ENCODE measurements at regions not wholly inside any gene's neighbourhood (a gene's known extent, or its start where the extent isn't known, plus 50 kb on each side); places are given as distances from the start of the nearest gene placed in this dataset.
"Not testable (repeated sequence)": the region's sequence is repeated elsewhere in the genome, so short reads cannot be mapped to it uniquely, and the experiment has no call there.

- DNase-seq (ENCODE audit: low read depth, low spot score) = no peak
- in situ Hi-C loops (cut with HindIII; ENCODE audit: low pct_unique_long_range_greater_than_20kb, low sequenced_read_pairs) = no loop called here
Measured at GRCh38 chr5:12193536-12193935, 289.3 kb upstream of the CTNND2 start.

GRCh38 chr5:12183003-12183402 is 278.8 kb upstream of the CTNND2 start:
- in situ Hi-C loops (cut with HindIII; ENCODE audit: low pct_unique_long_range_greater_than_20kb, low sequenced_read_pairs) = no loop called here
- DNase-seq (ENCODE audit: low read depth, low spot score) = no peak

GRCh38 chr5:12177851-12178250 is 273.6 kb upstream of the CTNND2 start:
- in situ Hi-C loops (cut with HindIII; ENCODE audit: low pct_unique_long_range_greater_than_20kb, low sequenced_read_pairs) = no loop called here
- no peak for DNase-seq (ENCODE audit: low read depth, low spot score)

GRCh38 chr5:12177225-12177624 is 273.0 kb upstream of the CTNND2 start:
- in situ Hi-C loops (cut with HindIII; ENCODE audit: low pct_unique_long_range_greater_than_20kb, low sequenced_read_pairs) = no loop called here
- no peak for DNase-seq (ENCODE audit: low read depth, low spot score)

- DNase-seq (ENCODE audit: low read depth, low spot score) = no peak
- in situ Hi-C loops (cut with HindIII; ENCODE audit: low pct_unique_long_range_greater_than_20kb, low sequenced_read_pairs) = no loop called here
Measured at GRCh38 chr5:12175914-12176585, 271.8 kb upstream of the CTNND2 start.

GRCh38 chr5:12174734-12175133 is 270.5 kb upstream of the CTNND2 start:
- in situ Hi-C loops (cut with HindIII; ENCODE audit: low pct_unique_long_range_greater_than_20kb, low sequenced_read_pairs) = no loop called here
- DNase-seq (ENCODE audit: low read depth, low spot score) = no peak

GRCh38 chr5:12169536-12169935 is 265.3 kb upstream of the CTNND2 start:
- no peak for DNase-seq (ENCODE audit: low read depth, low spot score)
- in situ Hi-C loops (cut with HindIII; ENCODE audit: low pct_unique_long_range_greater_than_20kb, low sequenced_read_pairs) = no loop called here

GRCh38 chr5:12162863-12163262 is 258.6 kb upstream of the CTNND2 start:
- no peak for DNase-seq (ENCODE audit: low read depth, low spot score)
- in situ Hi-C loops (cut with HindIII; ENCODE audit: low pct_unique_long_range_greater_than_20kb, low sequenced_read_pairs) = no loop called here

- no peak for DNase-seq (ENCODE audit: low read depth, low spot score)
- in situ Hi-C loops (cut with HindIII; ENCODE audit: low pct_unique_long_range_greater_than_20kb, low sequenced_read_pairs) = no loop called here
Measured at GRCh38 chr5:12147513-12147912, 243.3 kb upstream of the CTNND2 start.

- DNase-seq (ENCODE audit: low read depth, low spot score) = no peak
- in situ Hi-C loops (cut with HindIII; ENCODE audit: low pct_unique_long_range_greater_than_20kb, low sequenced_read_pairs) = no loop called here
Measured at GRCh38 chr5:12141496-12141895, 237.2 kb upstream of the CTNND2 start.

GRCh38 chr5:12133520-12133919 is 229.3 kb upstream of the CTNND2 start:
- in situ Hi-C loops (cut with HindIII; ENCODE audit: low pct_unique_long_range_greater_than_20kb, low sequenced_read_pairs) = no loop called here
- no peak for DNase-seq (ENCODE audit: low read depth, low spot score)

GRCh38 chr5:12131020-12131419 is 226.8 kb upstream of the CTNND2 start:
- in situ Hi-C loops (cut with HindIII; ENCODE audit: low pct_unique_long_range_greater_than_20kb, low sequenced_read_pairs); DNase-seq (ENCODE audit: low read depth, low spot score): not testable (repeated sequence)

- in situ Hi-C loops (cut with HindIII; ENCODE audit: low pct_unique_long_range_greater_than_20kb, low sequenced_read_pairs) = no loop called here
- no peak for DNase-seq (ENCODE audit: low read depth, low spot score)
Measured at GRCh38 chr5:12125895-12126294, 221.6 kb upstream of the CTNND2 start.

GRCh38 chr5:12119657-12120056 is 215.4 kb upstream of the CTNND2 start:
- DNase-seq (ENCODE audit: low read depth, low spot score) = no peak
- in situ Hi-C loops (cut with HindIII; ENCODE audit: low pct_unique_long_range_greater_than_20kb, low sequenced_read_pairs) = no loop called here

- in situ Hi-C loops (cut with HindIII; ENCODE audit: low pct_unique_long_range_greater_than_20kb, low sequenced_read_pairs) = no loop called here
- DNase-seq (ENCODE audit: low read depth, low spot score) = no peak
Measured at GRCh38 chr5:12114075-12114474, 209.8 kb upstream of the CTNND2 start.

- DNase-seq (ENCODE audit: low read depth, low spot score) = no peak
- in situ Hi-C loops (cut with HindIII; ENCODE audit: low pct_unique_long_range_greater_than_20kb, low sequenced_read_pairs) = no loop called here
Measured at GRCh38 chr5:12113062-12113461, 208.8 kb upstream of the CTNND2 start.

GRCh38 chr5:12111261-12111660 is 207.0 kb upstream of the CTNND2 start:
- in situ Hi-C loops (cut with HindIII; ENCODE audit: low pct_unique_long_range_greater_than_20kb, low sequenced_read_pairs) = no loop called here
- DNase-seq (ENCODE audit: low read depth, low spot score) = no peak

GRCh38 chr5:12110629-12111028 is 206.4 kb upstream of the CTNND2 start:
- in situ Hi-C loops (cut with HindIII; ENCODE audit: low pct_unique_long_range_greater_than_20kb, low sequenced_read_pairs) = no loop called here

GRCh38 chr5:12109075-12109688 is 204.9 kb upstream of the CTNND2 start:
- no peak for DNase-seq (ENCODE audit: low read depth, low spot score)
- in situ Hi-C loops (cut with HindIII; ENCODE audit: low pct_unique_long_range_greater_than_20kb, low sequenced_read_pairs) = no loop called here

More at GRCh38 chr5:12110629-12111028, 206.4 kb upstream of the CTNND2 start:
- DNase-seq (ENCODE audit: low read depth, low spot score) = no peak

All from SK-MEL-5 (cell line).